ENCODE measurements at regions not wholly inside any gene's neighbourhood (a gene's known extent, or its start where the extent isn't known, plus 50 kb on each side); places are given as distances from the start of the nearest gene placed in this dataset.

DNA sequence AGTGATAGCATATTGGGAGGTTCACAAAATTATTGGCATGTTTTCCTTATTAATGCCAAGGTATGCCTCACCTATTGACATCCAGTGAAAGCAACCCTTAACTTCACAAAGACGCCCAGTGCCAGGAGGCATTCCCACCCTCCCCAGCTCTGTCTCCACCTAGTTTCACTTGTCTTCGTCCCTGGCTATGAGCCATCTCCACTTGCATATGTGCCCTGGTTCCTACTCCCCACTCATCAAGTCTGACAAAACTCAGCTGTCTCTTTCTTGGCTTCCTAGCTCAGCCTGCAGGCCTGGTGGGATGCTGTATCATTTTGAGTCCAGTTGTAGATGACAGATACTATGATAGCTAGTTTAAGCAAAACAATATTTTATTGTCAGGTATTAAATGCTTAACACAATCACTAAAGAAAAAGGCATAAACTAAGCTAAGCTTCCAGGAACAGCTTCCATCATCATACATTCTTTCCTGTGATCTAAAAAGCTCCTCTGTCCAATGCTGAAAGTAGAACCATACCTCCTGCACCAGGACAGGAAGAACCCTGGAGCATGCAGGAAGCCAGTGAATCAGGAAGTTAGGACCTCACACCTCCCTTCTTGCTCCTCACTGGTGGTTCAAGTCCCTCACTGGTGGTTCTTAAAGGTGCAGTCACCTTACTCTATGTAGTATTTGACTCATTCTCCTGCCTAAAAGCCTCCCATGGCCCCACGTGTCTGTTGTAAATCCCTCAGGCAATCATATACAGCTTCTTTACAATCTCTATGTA lies 410.3 kb upstream of the RASGEF1B start:
- Mint-ChIP-seq H3K9me3 (ENCODE audit: low read depth) (peaks cover 5% of the 10 kb centered on the region), H3K36me3 (ENCODE audit: low read depth) (no peaks in the 10 kb centered on the region), H3K27ac (ENCODE audit: unreplicated experiment) (no peak overlapping the region), H3K4me1 (ENCODE audit: low read depth) (no peaks in the 10 kb centered on the region), H3K27me3 (ENCODE audit: low read depth) (peaks cover 8% of the 10 kb centered on the region), H3K4me3 (ENCODE audit: unreplicated experiment) (no peak overlapping the region)
- DNase-seq (ENCODE audit: low spot score), result no peak
- TF ChIP-seq, protein P1, sequence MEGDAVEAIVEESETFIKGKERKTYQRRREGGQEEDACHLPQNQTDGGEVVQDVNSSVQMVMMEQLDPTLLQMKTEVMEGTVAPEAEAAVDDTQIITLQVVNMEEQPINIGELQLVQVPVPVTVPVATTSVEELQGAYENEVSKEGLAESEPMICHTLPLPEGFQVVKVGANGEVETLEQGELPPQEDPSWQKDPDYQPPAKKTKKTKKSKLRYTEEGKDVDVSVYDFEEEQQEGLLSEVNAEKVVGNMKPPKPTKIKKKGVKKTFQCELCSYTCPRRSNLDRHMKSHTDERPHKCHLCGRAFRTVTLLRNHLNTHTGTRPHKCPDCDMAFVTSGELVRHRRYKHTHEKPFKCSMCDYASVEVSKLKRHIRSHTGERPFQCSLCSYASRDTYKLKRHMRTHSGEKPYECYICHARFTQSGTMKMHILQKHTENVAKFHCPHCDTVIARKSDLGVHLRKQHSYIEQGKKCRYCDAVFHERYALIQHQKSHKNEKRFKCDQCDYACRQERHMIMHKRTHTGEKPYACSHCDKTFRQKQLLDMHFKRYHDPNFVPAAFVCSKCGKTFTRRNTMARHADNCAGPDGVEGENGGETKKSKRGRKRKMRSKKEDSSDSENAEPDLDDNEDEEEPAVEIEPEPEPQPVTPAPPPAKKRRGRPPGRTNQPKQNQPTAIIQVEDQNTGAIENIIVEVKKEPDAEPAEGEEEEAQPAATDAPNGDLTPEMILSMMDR (IDR thresholded peaks at IDR 0.05), result no peak

DNA sequence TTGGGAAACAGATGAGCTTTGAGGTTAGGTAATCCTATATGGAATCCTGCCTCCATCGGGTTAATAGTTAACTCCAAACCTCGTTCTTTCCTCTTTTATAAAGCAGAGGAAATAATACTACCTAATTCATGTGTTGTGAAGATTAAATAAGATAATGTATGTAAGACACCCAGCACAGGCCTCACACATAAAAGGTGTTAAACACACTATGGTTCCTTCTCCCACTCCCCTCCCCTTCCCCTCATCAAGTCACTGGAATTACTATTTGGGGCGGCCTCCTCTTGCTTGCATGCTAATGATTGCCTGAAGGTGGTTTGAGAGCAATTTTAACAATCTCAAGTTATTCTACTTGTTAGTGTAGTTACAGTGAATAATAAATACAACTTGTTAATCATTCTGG lies 404.4 kb upstream of the RASGEF1B start:
- Mint-ChIP-seq H3K4me3 (ENCODE audit: unreplicated experiment) (no peak overlapping the region), H3K9me3 (ENCODE audit: low read depth) (no peaks in the 10 kb centered on the region), H3K27me3 (ENCODE audit: low read depth) (peaks cover 6% of the 10 kb centered on the region), H3K36me3 (ENCODE audit: low read depth) (no peaks in the 10 kb centered on the region), H3K27ac (ENCODE audit: unreplicated experiment) (no peak overlapping the region), H3K4me1 (ENCODE audit: low read depth) (no peaks in the 10 kb centered on the region)
- DNase-seq (ENCODE audit: low spot score), result no peak
- TF ChIP-seq, protein P1 (IDR thresholded peaks at IDR 0.05), result no peak

DNA sequence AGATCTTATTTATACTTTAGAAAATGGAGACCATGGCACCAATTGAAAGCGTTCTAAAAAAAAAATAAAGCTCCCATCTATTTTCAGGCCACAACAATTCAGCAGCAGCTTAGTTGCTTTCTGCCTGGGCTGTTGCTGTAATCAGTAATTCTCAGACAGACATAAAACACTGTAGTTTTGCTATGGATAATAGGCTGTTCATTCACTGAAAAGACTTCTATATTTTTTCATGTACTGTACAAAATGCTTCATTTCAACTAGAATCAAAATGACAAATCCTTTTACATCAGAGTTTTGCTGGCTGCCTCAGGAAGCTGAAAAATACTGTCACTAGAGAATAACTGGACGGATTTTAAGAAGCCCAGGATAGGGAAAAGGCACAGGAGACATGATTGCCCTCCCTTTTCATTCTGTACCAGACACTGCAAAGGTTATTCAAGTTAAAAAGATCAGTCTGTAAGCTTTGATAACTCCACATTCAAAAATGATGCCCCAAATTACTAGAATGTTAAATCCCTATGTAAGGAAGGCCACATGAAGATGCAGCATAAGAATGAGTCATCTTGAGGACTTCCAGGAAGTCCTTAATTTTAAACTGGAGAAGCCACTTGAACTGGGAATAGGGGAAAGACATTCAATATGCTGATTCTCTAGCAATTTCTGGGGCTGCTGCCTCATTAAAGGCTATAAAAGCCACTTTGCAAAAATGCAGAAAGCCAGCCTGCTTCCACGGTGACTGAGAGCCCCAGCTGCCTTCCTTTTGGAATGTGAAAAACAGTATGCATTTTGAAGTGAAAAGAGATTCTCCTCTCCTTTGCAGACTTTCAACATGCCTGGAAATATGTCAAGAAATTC lies 403.2 kb upstream of the RASGEF1B start:
- Mint-ChIP-seq H3K9me3 (ENCODE audit: low read depth) (no peaks in the 10 kb centered on the region), H3K4me3 (ENCODE audit: unreplicated experiment) (no peak overlapping the region), H3K36me3 (ENCODE audit: low read depth) (no peaks in the 10 kb centered on the region), H3K27me3 (ENCODE audit: low read depth) (peaks cover 6% of the 10 kb centered on the region), H3K27ac (ENCODE audit: unreplicated experiment) (no peak overlapping the region), H3K4me1 (ENCODE audit: low read depth) (no peaks in the 10 kb centered on the region)
- TF ChIP-seq, protein P1 (IDR thresholded peaks at IDR 0.05), result no peak
- DNase-seq (ENCODE audit: low spot score), result no peak

- Mint-ChIP-seq H3K36me3 (ENCODE audit: low read depth) (no peaks in the 10 kb centered on the region), H3K4me3 (ENCODE audit: unreplicated experiment) (no peak overlapping the region), H3K9me3 (ENCODE audit: low read depth) (peaks cover 3% of the 10 kb centered on the region), H3K27me3 (ENCODE audit: low read depth) (no peaks in the 10 kb centered on the region), H3K27ac (ENCODE audit: unreplicated experiment) (no peak overlapping the region), H3K4me1 (ENCODE audit: low read depth) (no peaks in the 10 kb centered on the region)
- TF ChIP-seq, protein P1 (IDR thresholded peaks at IDR 0.05), result no peak
- no peak for DNase-seq (ENCODE audit: low spot score)
These were observed 398.6 kb upstream of the RASGEF1B start for GRCh38 chr4:81870275-81870674.

- DNase-seq (ENCODE audit: low spot score), result no peak
- H3K4me1 Mint-ChIP-seq (ENCODE audit: low read depth), result no peaks in the 10 kb centered on the region
- H3K27me3 Mint-ChIP-seq (ENCODE audit: low read depth), result peaks cover 14% of the 10 kb centered on the region
- no peak overlapping the region for H3K27ac Mint-ChIP-seq (ENCODE audit: unreplicated experiment)
- TF ChIP-seq, protein P1 (IDR thresholded peaks at IDR 0.05), result no peak
- peaks cover 1% of the 10 kb centered on the region for H3K9me3 Mint-ChIP-seq (ENCODE audit: low read depth)
- no peaks in the 10 kb centered on the region for H3K36me3 Mint-ChIP-seq (ENCODE audit: low read depth)
- H3K4me3 Mint-ChIP-seq (ENCODE audit: unreplicated experiment), result no peak overlapping the region
These were observed 388.4 kb upstream of the RASGEF1B start for GRCh38 chr4:81860111-81860510.

Measured in chondrocyte (in vitro differentiated cells).